NB4 (cell line): ENCODE measurements at regions not wholly inside any gene's neighbourhood (a gene's known extent, or its start where the extent isn't known, plus 50 kb on each side); places are given as distances from the start of the nearest gene placed in this dataset.

Experiments used
- DNase-seq: peaks from one replicate; pipeline ENCODE4 v3.0.0; 2010; ENCODE audit warnings: low read depth
- H3K4me3 ChIP-seq: one replicate; pipeline ENCODE4 v1.5.1; 2011; ENCODE audit warnings: mild to moderate bottlenecking, low read depth, low read length, moderate library complexity
- CTCF ChIP-seq: IDR thresholded peaks from one replicate; pipeline ENCODE4 v1.5.1; 2012; ENCODE audit warnings: low read depth, low read length
- MAX ChIP-seq: IDR thresholded peaks from 2 replicates; pipeline ENCODE4 v1.6.1; 2011; ENCODE audit warnings: low read depth, low read length
- MYC ChIP-seq: IDR thresholded peaks from 2 replicates; pipeline ENCODE4 v1.6.1; 2011; ENCODE audit warnings: low read depth, low read length
- POLR2A ChIP-seq: IDR thresholded peaks from 2 replicates; pipeline ENCODE4 v1.6.1; 2011; ENCODE audit warnings: mild to moderate bottlenecking; ENCODE audit not compliant: insufficient read length; ENCODE audit errors: extremely low read depth

GRCh38 chr1:14062669-14063068, 362.7 kb downstream of the PRDM2 start:
- no peak overlapping the region for H3K4me3 ChIP-seq
- TF ChIP-seq MYC: no peak
- TF ChIP-seq POLR2A: no peak
- TF ChIP-seq CTCF: no peak
- no peak for TF ChIP-seq MAX
- DNase-seq: no peak

- no peak for TF ChIP-seq CTCF
- no peak for TF ChIP-seq MYC
- TF ChIP-seq MAX: no peak
- TF ChIP-seq POLR2A: no peak
- DNase-seq: no peak
- H3K4me3 ChIP-seq: no peak overlapping the region
These were observed 364.9 kb downstream of the PRDM2 start for GRCh38 chr1:14064649-14065442.

- no peak for TF ChIP-seq MAX
- TF ChIP-seq POLR2A: no peak
- DNase-seq: no peak
- H3K4me3 ChIP-seq: no peak overlapping the region
These were observed 365.5 kb downstream of the PRDM2 start for GRCh38 chr1:14065486-14065885.

- H3K4me3 ChIP-seq: no peak overlapping the region
- DNase-seq: no peak
- TF ChIP-seq POLR2A (no peak), MAX (no peak), CTCF (no peak), MYC (no peak)
These were observed 367.0 kb downstream of the PRDM2 start for GRCh38 chr1:14067036-14067435.

GRCh38 chr1:14067711-14068110, 367.7 kb downstream of the PRDM2 start:
- no peak overlapping the region for H3K4me3 ChIP-seq
- no peak for TF ChIP-seq CTCF
- TF ChIP-seq MYC: no peak
- no peak for TF ChIP-seq POLR2A
- TF ChIP-seq MAX: no peak
- DNase-seq: no peak

- no peak for DNase-seq
- no peak for TF ChIP-seq POLR2A
- TF ChIP-seq MAX: no peak
- TF ChIP-seq MYC: no peak
- no peak for TF ChIP-seq CTCF
- no peak overlapping the region for H3K4me3 ChIP-seq
These were observed 371.6 kb downstream of the PRDM2 start for GRCh38 chr1:14071581-14071980.
